ENCODE measurements at regions not wholly inside any gene's neighbourhood (a gene's known extent, or its start where the extent isn't known, plus 50 kb on each side); places are given as distances from the start of the nearest gene placed in this dataset.

DNA sequence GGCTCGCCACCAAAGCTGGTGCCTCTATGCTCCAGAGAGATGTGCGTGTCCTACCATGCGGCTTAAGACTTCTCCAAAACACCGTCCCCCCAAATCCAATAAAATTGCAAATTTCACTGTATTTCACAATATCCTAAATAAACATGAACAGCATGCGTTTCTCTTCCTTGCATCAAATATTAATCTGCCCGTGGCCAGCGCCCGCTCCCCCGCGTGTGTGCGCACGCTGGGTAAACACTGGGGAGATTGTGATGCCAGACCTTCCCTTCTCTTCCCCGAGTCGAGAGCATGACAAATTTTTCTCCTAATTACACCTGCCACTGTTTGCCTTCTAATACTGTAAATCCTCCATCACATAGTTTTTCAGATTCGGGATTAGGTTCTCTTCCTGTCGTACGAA, 148.1 kb downstream of the MRM1 start:
- TF ChIP-seq, protein P1, sequence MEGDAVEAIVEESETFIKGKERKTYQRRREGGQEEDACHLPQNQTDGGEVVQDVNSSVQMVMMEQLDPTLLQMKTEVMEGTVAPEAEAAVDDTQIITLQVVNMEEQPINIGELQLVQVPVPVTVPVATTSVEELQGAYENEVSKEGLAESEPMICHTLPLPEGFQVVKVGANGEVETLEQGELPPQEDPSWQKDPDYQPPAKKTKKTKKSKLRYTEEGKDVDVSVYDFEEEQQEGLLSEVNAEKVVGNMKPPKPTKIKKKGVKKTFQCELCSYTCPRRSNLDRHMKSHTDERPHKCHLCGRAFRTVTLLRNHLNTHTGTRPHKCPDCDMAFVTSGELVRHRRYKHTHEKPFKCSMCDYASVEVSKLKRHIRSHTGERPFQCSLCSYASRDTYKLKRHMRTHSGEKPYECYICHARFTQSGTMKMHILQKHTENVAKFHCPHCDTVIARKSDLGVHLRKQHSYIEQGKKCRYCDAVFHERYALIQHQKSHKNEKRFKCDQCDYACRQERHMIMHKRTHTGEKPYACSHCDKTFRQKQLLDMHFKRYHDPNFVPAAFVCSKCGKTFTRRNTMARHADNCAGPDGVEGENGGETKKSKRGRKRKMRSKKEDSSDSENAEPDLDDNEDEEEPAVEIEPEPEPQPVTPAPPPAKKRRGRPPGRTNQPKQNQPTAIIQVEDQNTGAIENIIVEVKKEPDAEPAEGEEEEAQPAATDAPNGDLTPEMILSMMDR (IDR thresholded peaks at IDR 0.05), result no peak
- TF ChIP-seq POLR2A (IDR thresholded peaks at IDR 0.05), result no peak
